Spleen (tissue), 11 donors: ENCODE measurements at regions not wholly inside any gene's neighbourhood (a gene's known extent, or its start where the extent isn't known, plus 50 kb on each side); places are given as distances from the start of the nearest gene placed in this dataset.

Experiments used
- DNase-seq: peaks from one replicate; pipeline ENCODE4 v3.0.0-alpha.2; 2020
- H3K27ac ChIP-seq, 8 donors: fragments of 200-600 bp; sonication (generic) in 7 of 8; 1 replicate in 4 of 8; 2 replicates in 4 of 8; pipeline versions ENCODE4 v1.5.0 to v1.8.0; 2016 to 2021; ENCODE audit warnings: inconsistent platforms in 4 of 8, mild to moderate bottlenecking in 4 of 8, moderate library complexity in 1 of 8
- H3K27me3 ChIP-seq, 7 donors: fragments of 200-600 bp; sonication (generic) in 6 of 7; replicated peaks in 1 of 7; 1 replicate in 4 of 7; 2 replicates in 3 of 7; pipeline versions ENCODE4 v1.5.0 to v1.8.0; 2016 to 2021; ENCODE audit warnings: inconsistent platforms in 3 of 7, mild to moderate bottlenecking in 1 of 7
- H3K36me3 ChIP-seq, 6 donors: fragments of 200-600 bp; sonication (generic) in 5 of 6; 1 replicate in 4 of 6; 2 replicates in 2 of 6; pipeline versions ENCODE4 v1.5.0 to v1.8.0; 2016 to 2021; ENCODE audit warnings: inconsistent platforms in 2 of 6
- H3K4me1 ChIP-seq, 6 donors: fragments of 200-600 bp; sonication (generic) in 5 of 6; 1 replicate in 3 of 6; 2 replicates in 3 of 6; pipeline versions ENCODE4 v1.5.0 to v1.8.0; 2016 to 2021; ENCODE audit warnings: inconsistent platforms in 3 of 6
- H3K4me3 ChIP-seq, 8 donors: fragments of 200-600 bp; sonication (generic) in 7 of 8; 1 replicate in 4 of 8; 2 replicates in 4 of 8; pipeline versions ENCODE4 v1.5.0 to v1.8.0; 2016 to 2021; ENCODE audit warnings: inconsistent platforms in 4 of 8, mild to moderate bottlenecking in 4 of 8, moderate library complexity in 2 of 8
- H3K9me3 ChIP-seq, 8 donors: fragments of 200-600 bp; sonication (generic) in 7 of 8; 1 replicate in 4 of 8; 2 replicates in 4 of 8; pipeline versions ENCODE4 v1.5.0 to v1.8.0; 2016 to 2021; ENCODE audit warnings: inconsistent platforms in 4 of 8
- CTCF ChIP-seq, 11 experiments: fragments of 200-600 bp in 7 of 11; fragments of 450-650 bp in 4 of 11; sonication (generic) in 4 of 11; IDR thresholded peaks in 8 of 11; conservative IDR thresholded peaks in 3 of 11; 1 replicate in 7 of 11; 2 replicates in 4 of 11; pipeline versions ENCODE4 v1.4.0 to v1.8.0; 2016 to 2021; ENCODE audit warnings: antibody characterized with exemption in 11 of 11, inconsistent platforms in 4 of 11, mild to moderate bottlenecking in 1 of 11
- POLR2A ChIP-seq, 3 donors: fragments of 450-650 bp; IDR thresholded peaks; one replicate each; pipeline ENCODE4 v1.5.1; 2017; ENCODE audit warnings: antibody characterized with exemption in 3 of 3, mild to moderate bottlenecking in 1 of 3
- POLR2AphosphoS5 ChIP-seq, 3 donors: sonication (generic); formaldehyde crosslinking; IDR thresholded peaks; one replicate each; pipeline ENCODE4 v1.5.1; 2017; ENCODE audit warnings: antibody characterized with exemption in 3 of 3
- WGBS, 5 donors: extraction: QIAGEN DNeasy Blood & Tissue Kit in 3 of 5; methylation state at CpG; one replicate each; pipeline versions ENCODE4 v1.1.5 to v1.1.7; 2013 to 2018; 5-methylcytosine and 5-hydroxymethylcytosine counted together
- intact Hi-C: fragments of 100-400 bp; cut with DNase I; formaldehyde crosslinking; loops from one replicate; pipeline ENCODE4 v1.15.0; 2023; ENCODE audit warnings: low total_unique reads
- donor health status: healthy with polysubstance abuse.
- donor health status: DM: no; HTN: no; CAD: no; lungs with moderate emphysema.
- donor health status: DM: no; HTN: no; CAD: no.
- donor health status: Bipolar disorder and iron deficiency.
- donor health status: healthy.
- donor health status: DM: no; HTN: no; CAD: no.
- donor health status: DM: yes; HTN: yes; CAD: no.

- Histone ChIP-seq H3K27ac (no peak overlapping the region), H3K9me3 (peaks cover 0 to 9% (median 0%) of the 10 kb centered on the region in 8 donors), H3K4me1 (no peaks in the 10 kb centered on the region), H3K27me3 (no peaks in the 10 kb centered on the region), H3K36me3 (no peaks in the 10 kb centered on the region), H3K4me3 (no peak overlapping the region)
- WGBS, 5 donors: 65 to 84% (median 75%) methylated on average over 3 of the region's 3 CpGs
- intact Hi-C loops: no loop called here
- no peak for TF ChIP-seq POLR2AphosphoS5 (IDR thresholded peaks at IDR 0.05)
- no peak for TF ChIP-seq CTCF (IDR thresholded peaks at IDR 0.05 in 8 of 11, conservative IDR thresholded peaks at IDR 0.05 in 3 of 11)
- no peak for DNase-seq
These were observed 517.3 kb upstream of the PTCHD4 start for GRCh38 chr6:48628316-48628715.

GRCh38 chr6:48626421-48626820 lies 515.4 kb upstream of the PTCHD4 start:
- no peaks in the 10 kb centered on the region for H3K27me3 ChIP-seq
- no peak for DNase-seq
- no peak overlapping the region for H3K27ac ChIP-seq
- H3K9me3 ChIP-seq: peaks cover 0 to 9% (median 0%) of the 10 kb centered on the region in 8 donors
- intact Hi-C loops: no loop called here
- H3K36me3 ChIP-seq: no peaks in the 10 kb centered on the region
- no peak overlapping the region for H3K4me3 ChIP-seq
- H3K4me1 ChIP-seq: no peaks in the 10 kb centered on the region
- TF ChIP-seq CTCF (IDR thresholded peaks at IDR 0.05 in 8 of 11, conservative IDR thresholded peaks at IDR 0.05 in 3 of 11): no peak
- TF ChIP-seq POLR2A (IDR thresholded peaks at IDR 0.05): no peak
- no peak for TF ChIP-seq POLR2AphosphoS5 (IDR thresholded peaks at IDR 0.05)

GRCh38 chr6:48624631-48625030 lies 513.6 kb upstream of the PTCHD4 start:
- Histone ChIP-seq H3K27ac (no peak overlapping the region), H3K27me3 (no peaks in the 10 kb centered on the region), H3K9me3 (peaks cover 0 to 7% (median 0%) of the 10 kb centered on the region in 8 donors), H3K36me3 (no peaks in the 10 kb centered on the region), H3K4me1 (no peaks in the 10 kb centered on the region), H3K4me3 (no peak overlapping the region)
- intact Hi-C loops: no loop called here
- TF ChIP-seq CTCF (IDR thresholded peaks at IDR 0.05 in 8 of 11, conservative IDR thresholded peaks at IDR 0.05 in 3 of 11) (no peak), POLR2AphosphoS5 (IDR thresholded peaks at IDR 0.05) (no peak), POLR2A (IDR thresholded peaks at IDR 0.05) (no peak)
- DNase-seq: no peak
- WGBS, 5 donors: 72 to 90% (median 81%) methylated on average over 3 of the region's 3 CpGs

GRCh38 chr6:48619771-48620170 lies 508.8 kb upstream of the PTCHD4 start:
- intact Hi-C loops: no loop called here

More at GRCh38 chr6:48619771-48620170, 508.8 kb upstream of the PTCHD4 start:
- Histone ChIP-seq H3K4me1 (no peaks in the 10 kb centered on the region), H3K9me3 (peaks cover 0 to 29% (median 12%) of the 10 kb centered on the region in 8 donors), H3K27ac (no peak overlapping the region), H3K4me3 (no peak overlapping the region), H3K36me3 (no peaks in the 10 kb centered on the region), H3K27me3 (no peaks in the 10 kb centered on the region)
- DNase-seq: no peak
- TF ChIP-seq CTCF (IDR thresholded peaks at IDR 0.05 in 8 of 11, conservative IDR thresholded peaks at IDR 0.05 in 3 of 11): no peak
- WGBS, 5 donors: 56 to 93% (median 82%) methylated on average over 3 of the region's 3 CpGs
